Hippocampal formation (tissue), 2 donors: ENCODE measurements at regions not wholly inside any gene's neighbourhood (a gene's known extent, or its start where the extent isn't known, plus 50 kb on each side); places are given as distances from the start of the nearest gene placed in this dataset.
A peak's percentile ranks its signal among the peaks of the same experiment; 100 is the strongest.

Experiments
- DNase-seq, 2 donors: peaks; one replicate each; lab custom pipeline; 2025; lab: John Stamatoyannopoulos, UW

DNA sequence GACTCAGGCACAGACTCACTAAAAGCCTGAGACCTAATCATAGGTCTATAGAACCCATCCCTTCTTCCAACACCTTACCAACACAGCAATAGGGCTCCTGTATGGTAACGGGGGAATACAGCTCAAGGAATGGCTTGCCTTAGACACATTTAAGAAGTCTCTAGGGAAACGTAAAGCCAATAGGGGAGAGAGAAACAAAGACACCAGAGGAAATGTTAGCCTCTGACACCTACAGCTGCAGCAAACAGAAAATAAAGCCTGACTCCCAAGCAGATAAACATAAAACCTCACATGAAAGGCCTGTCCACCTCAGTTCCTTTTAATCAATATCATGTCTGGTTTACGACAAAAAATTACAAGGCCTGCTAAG lies 51.1 kb upstream of the NCOA1 start:
- DNase-seq, result no peak

DNA sequence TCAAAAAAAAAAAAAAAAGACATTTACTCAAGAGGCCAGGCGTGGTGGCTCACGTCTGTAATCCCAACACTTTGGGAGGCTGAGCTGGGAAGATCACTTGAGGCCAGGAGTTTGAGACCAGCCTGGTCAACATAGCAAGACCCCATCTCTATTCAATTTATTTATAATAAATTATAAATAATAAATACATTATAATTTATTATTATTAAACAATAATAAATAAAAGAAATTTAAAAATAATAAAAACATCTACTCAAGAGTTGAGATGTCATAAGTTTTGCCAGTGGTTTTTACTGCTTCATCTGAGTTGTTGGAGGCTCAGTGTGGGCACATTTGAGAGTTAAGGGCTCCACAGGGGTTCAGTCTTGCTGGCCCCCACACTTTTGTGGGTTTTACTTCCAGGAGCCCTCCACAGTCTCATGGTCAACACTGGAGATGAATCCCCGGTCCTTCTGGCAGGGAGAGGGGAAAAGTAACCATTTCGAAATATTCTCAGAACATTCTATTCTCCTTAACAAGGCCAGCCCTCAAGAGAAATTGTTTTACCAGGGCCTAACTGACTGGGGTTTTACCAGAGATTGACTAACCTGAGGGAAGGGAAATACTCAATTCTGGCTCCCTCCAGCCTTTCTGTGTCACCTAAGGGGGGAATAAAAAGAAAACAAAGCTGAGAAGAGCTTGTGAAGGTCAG lies 51.6 kb upstream of the NCOA1 start:
- no peak for DNase-seq

DNA sequence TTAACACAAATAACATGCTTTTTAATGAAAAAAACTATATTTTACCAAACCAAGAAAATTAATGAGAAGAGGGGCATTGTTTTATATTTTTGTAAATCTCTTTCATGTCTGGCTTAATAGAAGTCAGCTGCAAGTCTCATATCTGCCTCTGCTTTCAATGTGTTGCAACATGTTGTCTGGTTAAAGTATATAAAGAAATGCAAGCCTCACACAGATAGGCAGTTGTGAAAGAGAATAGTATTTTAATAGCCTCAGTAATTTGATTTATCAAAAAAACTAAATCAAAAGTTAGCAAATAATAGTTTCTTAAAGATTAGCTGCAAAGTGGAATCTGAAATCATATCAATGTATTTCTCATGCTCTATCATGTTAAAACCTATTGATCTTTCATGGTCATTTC lies 52.9 kb upstream of the NCOA1 start:
- no peak for DNase-seq

DNA sequence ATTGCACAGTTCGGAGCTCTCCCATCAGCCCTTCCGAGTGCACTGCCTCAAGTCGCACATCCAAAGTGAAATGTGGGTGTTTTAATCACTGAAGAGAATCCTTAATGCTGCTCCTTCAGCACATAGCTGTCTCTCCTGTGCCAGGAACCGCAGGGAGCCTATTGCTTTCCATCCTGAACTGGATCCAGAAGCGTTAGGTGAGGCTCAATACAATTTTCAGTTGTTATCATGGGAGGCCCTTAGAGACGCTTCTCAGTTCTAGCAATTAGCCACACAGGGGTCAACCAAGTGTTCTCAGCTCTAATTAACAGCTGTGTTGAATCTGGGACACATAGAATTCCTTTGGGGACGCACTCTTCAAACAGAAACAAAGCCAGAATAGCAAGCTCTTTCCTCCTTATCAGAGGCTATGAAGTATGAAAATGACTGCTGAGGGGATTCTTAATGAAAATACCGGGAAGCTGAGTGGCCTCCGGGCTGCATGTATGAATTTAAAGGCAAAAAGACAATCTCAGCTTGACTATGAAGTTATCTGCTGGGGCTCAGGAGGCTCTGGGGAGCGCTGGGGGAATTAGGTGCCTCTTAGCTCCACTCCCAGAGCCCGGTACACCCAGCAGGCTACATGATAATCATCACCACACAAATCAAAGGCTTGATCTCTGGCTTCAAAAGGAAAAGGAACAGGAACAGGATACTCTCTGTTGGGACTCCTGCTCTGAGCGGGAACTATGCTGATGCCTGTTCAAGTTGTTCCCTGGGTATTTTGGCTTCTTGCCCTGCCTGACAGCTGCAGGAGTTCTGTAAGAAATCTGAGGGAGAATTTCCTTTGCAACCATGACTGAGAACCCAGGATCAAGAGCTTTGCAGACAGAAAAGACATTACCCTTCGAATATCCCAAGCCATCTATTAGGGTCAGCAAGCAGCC lies 55.4 kb upstream of the NCOA1 start:
- DNase-seq, result peak; percentile 44 to 55

DNA sequence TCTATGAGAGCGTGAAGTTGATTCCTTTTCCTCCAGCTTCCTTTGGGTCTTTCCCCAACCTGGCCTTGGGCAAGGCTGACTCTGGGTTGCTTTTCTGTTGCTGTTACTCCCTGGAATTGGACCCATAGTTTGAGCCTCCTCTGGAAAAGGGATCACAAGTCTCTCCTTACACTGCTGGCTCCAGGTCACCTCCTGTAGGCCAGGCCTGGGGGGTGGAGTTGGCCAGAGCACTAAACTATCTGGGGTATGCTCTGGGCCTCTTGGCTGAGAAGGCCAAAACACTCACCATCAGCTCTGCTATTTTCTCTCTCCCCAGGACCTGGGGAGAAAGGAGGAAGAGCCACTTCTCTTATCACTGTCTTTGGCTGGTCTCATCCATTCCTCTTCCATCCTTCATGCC lies 56.5 kb upstream of the NCOA1 start:
- no peak for DNase-seq

DNA sequence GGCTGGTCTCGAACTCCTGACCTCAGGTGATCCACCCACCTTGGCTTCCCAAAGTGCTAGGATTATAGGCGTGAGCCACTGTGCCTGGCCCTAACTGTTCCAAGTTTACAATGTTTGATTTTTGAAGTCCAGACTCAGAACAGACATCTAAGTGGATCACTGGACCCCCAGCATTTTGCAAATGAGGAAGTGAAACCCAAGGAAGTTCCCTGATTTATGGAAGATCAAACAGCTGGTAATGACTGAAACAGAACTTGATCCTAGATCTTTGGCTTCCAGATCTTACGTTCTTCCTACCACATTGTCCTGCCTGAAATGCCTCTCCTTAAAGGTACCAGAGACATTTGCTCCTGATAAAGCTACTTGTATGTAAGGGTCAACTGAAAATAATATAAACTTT lies 58.3 kb upstream of the NCOA1 start:
- no peak for DNase-seq

DNA sequence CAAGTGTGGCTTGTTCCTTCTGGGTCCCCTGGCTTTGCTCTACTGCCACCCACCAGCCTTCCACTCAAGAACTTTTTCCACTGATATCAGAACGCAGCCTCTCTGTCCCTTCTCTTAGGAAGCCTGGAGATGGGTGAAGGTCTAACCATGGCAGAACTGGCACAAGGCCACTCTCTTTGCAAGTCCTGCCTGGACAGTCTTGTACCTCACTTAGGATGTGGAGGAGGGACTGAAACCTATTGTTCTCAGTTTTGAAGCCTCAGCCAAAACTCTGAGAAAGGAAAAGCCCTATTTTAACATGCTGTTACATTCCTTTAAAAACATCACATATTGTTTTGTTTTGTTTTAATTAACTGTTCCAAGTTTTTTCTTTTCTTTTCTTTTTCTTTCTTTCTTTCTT lies 58.9 kb upstream of the NCOA1 start:
- DNase-seq, result no peak

DNA sequence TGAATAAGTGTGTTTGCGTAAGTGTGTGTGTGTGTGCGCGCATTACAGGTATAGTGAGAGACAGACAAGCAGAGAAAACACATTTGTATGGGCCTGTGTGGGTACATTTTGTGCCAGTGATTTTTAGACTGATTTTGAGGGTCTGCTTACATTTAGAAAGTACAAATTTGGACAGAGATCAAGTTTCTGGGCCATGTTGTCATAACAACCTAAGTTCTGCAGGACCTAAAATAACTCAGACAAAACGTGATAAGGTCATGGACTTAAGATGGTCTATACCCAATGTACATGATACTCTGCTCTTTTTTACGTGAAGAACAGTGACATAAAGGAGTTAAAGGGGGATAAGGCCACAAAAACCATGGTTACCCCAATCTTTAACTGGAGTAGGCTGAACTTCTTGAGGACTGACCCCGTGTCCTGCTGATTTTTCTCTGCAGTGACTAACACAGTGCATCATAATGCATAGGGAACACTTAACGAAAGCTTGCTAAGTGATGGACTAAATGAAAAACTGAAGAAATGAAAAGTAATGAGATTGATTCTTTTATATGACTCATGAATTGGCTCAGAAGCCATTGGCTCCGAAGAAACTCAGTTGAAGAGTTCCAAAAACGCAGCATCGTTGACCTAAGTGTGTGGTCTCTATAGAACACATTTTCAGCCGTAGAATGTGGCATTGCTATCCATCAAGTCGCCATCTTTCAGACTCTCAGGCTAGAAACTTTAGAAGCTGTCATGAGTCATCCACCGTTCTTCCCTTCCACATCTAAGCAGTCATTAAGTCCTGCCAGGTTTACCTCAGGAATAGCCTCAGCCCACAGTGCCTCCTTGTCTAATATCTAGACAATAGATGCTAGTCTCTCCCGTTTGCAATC lies 61.6 kb upstream of the NCOA1 start:
- DNase-seq, result no peak

DNA sequence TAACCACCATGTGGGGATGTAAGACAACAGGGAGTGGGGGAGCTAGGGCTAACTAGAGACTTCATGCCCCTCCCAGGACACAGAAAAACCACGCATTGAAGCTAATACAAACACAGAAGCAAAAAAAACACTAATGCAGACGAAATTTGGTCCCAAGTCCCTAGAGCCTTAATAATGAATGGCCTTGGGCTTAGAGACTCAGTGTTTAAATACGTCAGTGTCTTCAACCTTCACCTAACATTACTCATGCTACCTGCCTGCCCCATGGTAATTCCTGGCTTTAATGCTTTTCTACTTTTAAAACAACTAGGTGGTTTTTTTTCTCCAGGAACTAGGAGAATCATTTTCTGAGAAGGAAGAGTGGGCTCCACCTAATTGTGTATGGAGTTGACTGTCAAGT lies 64.1 kb upstream of the ITSN2 start:
- DNase-seq, result no peak

DNA sequence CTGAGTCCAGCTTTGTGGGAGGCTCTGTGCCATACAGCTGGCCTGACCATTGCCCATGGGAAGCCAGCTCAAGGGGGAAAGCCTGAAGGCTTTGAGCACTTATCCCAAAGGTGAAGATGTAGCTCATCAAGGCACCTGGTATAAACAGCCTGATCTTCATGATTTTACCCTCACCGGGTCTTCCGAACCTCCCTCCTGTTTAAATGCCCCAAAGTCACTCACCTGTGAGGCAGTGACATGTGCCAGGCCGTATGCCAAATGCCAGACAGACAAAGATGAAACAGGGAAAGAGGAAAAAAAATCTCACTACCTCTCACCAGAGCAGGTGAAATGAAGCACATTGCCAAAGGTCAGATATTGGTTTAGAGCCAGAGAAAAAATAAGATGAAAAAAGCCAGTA lies 62.8 kb upstream of the ITSN2 start:
- DNase-seq, result no peak

DNA sequence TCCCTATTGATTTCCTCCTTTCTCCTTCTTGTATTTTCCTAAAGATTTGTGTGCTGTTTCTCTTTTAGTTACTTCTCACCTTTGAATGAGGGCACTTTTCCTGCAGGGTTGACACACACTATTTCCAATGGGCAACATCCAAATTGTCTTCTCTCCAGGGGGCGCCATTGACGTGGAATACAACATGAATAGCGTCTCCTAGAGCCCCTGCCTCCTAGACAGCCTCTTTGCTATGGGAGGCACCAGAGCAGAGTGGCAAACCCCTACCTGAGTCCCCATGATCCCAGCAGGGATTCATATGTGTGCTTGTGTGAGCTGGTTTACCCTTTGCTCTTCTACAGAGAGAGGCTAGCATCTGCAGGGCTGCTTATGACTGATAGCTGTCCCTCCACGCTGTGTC lies 61.3 kb upstream of the ITSN2 start:
- DNase-seq, result peak; percentile 14 to 16

DNA sequence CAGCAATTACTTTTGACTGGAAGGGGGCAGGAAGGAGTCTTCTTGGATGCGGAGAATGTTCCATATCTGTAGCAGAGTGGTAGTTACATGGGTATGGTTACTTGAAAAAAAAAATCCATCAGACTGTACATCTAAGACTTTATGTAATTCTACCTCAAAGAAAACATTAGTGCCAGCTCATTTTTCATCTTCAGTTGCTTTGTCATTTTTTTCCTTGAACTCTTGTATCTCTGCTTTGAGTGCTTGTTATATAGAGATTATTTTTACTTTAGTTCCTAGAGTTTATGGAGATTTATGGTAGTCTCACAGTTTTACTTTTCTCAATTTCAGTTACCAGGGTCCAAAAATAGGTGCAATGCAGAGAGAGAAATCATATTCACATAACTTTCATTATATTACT lies 60.0 kb upstream of the ITSN2 start:
- DNase-seq, result no peak

DNA sequence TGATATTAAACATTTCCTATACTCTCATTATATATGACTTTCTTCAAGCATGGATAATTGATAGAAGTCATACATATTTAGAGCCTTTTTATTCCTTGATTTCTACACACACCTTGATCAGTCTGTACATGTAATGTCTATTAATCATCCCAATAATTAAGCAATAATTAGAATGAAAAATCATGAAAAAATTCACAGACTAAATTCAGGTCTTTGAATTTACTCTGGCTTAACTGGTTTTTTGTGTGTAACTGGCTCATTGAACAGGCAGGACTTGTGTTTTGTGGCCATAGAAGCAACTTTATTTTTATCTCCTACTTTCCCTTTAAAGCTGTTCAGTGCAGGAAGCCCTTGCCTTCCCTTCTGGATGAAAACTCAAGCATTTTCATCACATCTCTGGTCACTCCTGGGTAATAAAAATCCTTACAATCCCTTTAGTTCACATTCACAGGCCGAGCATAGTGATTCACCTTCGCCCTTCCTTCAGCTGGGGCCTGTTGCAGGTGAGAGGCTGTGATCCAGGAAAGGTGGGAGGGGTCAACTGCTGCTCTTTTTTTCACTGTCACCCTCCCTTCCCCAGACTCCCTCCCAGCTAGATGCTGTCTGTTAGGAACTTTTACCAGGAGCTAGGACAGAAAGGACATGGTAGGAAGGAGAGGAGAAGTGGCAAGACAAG lies 58.0 kb upstream of the ITSN2 start:
- no peak for DNase-seq

DNA sequence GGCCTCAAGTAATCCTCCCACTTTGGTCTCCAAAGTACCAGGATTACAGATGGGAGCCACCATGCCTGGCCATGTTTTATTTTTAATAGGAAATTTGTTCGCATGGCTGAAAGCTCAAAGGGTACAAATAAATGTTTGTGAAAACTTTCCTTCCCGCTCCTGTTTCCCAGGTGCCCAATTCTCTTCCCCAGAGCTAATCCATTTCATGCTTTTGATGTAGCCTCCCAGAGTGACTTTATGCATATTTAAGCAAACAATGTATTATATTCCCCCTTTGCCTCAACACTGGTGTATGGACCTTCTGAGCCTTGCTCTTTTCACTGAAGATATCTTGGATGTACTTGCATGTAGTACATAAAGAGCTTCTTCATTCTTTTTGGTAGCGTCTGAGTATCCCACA lies 52.5 kb upstream of the ITSN2 start:
- DNase-seq, result no peak

DNA sequence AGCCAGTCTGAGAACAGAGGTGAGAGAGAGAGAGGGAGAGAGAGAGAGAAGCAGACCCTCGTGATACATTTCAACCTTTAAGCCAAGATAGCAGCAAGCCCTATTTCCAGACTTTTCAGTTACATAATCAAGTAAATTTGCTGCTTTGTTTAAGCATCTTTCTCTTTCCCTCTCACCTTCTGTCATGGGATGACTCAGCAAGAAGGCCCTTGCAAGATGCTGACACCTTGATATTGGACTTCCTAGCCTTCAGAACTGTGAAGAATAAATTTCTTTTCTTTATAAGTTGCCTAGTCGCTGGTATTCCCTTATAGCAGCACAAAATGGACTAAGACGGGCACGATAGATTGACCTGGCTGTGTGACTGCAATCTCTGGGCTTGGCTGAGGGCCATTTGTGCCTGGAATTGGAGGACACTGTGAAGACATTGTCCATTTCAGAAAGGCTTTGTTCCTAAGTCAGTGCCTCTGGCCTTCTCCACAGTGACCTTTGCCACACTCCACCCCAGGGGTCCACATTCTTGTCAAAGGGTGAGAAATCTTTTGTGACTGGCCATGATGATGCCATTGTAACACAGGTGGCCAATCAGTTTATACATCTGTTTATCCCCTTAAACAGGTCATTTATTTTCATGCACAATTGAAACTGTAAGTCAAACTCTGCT lies 51.3 kb upstream of the ITSN2 start:
- DNase-seq, result no peak

DNA sequence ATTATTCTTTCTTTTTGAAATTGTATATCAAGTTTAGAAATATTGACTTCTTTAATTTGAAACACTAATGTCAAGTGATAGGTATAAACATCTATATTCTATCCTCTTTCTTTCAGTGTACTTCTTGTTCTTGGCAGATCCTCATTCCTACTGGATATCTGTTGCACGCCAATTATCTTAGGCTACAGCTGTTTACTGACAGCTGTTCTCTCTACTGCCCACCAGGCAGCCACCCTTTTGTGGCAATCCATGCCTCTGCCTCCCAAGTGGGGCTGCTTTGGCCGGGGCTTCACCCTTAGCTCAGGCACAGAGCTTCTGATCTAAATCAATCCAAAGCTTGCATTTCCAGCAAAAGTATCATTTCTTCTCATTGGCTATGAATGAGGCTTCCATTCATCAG lies 50.6 kb upstream of the ITSN2 start:
- no peak for DNase-seq

DNA sequence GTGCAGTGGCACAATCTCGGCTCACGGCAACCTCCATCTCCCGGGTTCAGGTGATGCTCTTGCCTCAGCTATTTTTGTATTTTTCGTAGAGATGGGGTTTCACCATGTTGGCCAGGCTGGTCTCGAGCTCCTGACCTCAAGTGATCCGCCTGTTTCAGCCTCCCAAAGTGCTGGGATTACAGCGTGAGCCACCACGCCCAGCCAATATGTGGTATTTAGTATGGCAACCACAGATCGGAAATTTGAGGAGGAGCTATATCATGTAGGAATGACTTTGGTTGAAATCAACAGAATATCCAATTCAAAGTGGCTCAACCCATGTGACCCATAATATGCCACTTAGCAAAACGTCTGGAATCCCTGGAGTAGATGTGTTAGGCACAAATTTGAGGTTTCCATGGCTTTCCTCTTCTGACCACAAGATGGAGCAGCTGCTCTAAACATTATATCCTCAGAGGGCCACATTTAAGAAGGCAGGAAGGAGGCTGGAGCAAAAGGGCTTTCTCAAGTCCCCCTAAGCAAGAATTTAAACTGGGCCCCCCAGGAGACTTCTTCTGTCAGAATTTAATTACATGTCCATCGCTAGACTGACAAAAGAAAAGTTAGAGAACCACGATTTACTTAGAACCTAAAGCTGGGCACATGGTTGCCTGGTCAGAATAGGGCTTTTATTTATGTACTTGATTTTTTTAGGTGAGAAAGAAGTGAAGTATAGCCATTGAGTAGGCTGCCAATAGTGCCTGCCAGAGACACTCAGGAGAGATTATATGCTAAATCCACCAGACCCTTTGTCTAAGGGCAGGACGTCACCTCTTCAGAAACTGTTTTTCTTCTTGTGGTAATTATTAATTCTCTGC lies 49.6 kb upstream of the ITSN2 start:
- peak in 1 of 2 donors; percentile 71 for DNase-seq
